H1 (cell line): ENCODE measurements at regions not wholly inside any gene's neighbourhood (a gene's known extent, or its start where the extent isn't known, plus 50 kb on each side); places are given as distances from the start of the nearest gene placed in this dataset.

Experiments used
- CEBPB ChIP-seq: IDR thresholded peaks from 2 replicates; pipeline ENCODE4 v1.6.1; 2012; ENCODE audit warnings: low read depth, low read length
- CREB1 ChIP-seq: IDR thresholded peaks from 2 replicates; pipeline ENCODE4 v1.6.1; 2012; ENCODE audit warnings: inconsistent platforms
- CTCF ChIP-seq, 3 experiments: IDR thresholded peaks; 1 replicate in 2 of 3; 2 replicates in 1 of 3; pipeline versions ENCODE4 v1.5.1 to v1.6.1; 2011; ENCODE audit warnings: low read length in 3 of 3, mild to moderate bottlenecking in 3 of 3, inconsistent platforms in 2 of 3, low read depth in 1 of 3, moderate library complexity in 1 of 3; ENCODE audit not compliant: insufficient read depth in 1 of 3; ENCODE audit errors: control extremely low read depth in 1 of 3
- EP300 ChIP-seq, 2 experiments: IDR thresholded peaks; 1 replicate in 1 of 2; 2 replicates in 1 of 2; pipeline ENCODE4 v1.6.1; 2011 to 2012; ENCODE audit warnings: low read depth in 2 of 2, low read length in 2 of 2, mild to moderate bottlenecking in 2 of 2, borderline replicate concordance in 1 of 2, inconsistent platforms in 1 of 2, moderate library complexity in 1 of 2
- POLR2A ChIP-seq, 2 experiments: IDR thresholded peaks; 1 replicate in 1 of 2; 2 replicates in 1 of 2; pipeline ENCODE4 v1.6.1; 2011; ENCODE audit warnings: low read depth in 2 of 2, low read length in 2 of 2, mild to moderate bottlenecking in 2 of 2; ENCODE audit errors: control extremely low read depth in 1 of 2

DNA sequence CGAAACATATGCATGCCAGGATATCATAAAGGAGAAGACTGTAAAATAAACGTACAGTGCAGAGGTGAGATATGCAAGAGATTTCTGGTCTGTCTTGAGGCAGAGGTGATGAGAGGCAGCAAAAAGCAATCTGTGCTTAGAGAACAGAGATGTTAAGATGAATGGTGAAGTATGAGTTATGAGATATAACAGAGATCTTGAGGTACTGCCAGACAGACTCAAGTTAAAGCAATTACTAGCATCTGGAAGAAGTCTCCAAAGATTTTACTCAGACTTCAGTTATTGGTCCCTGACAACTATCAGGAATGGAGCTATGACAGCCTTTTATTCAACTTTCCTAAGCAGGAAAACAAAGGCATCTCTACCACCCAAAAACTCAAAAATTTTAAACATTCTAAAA lies 122.8 kb upstream of the DST start:
- no peak for TF ChIP-seq CTCF (IDR thresholded peaks at IDR 0.05; ENCODE audit: control extremely low read depth in 1 of 3, insufficient read depth in 1 of 3, low read depth in 1 of 3, low read length in 3 of 3)
- no peak for TF ChIP-seq POLR2A (IDR thresholded peaks at IDR 0.05; ENCODE audit: control extremely low read depth in 1 of 2, low read depth in 2 of 2, low read length in 2 of 2)
- TF ChIP-seq EP300 (IDR thresholded peaks at IDR 0.05; ENCODE audit: borderline replicate concordance in 1 of 2, low read depth in 2 of 2, low read length in 2 of 2): no peak
- TF ChIP-seq CREB1: no peak
- TF ChIP-seq CEBPB: no peak
